Ishikawa (cell line): ENCODE measurements at regions not wholly inside any gene's neighbourhood (a gene's known extent, or its start where the extent isn't known, plus 50 kb on each side); places are given as distances from the start of the nearest gene placed in this dataset.

ENCODE experiments used
- CREB1 ChIP-seq: IDR thresholded peaks from 2 replicates; pipeline ENCODE4 v1.6.1; 2012; ENCODE audit warnings: low read depth
- EGR1 ChIP-seq: IDR thresholded peaks from 2 replicates; pipeline ENCODE4 v1.6.1; 2012
- EP300 ChIP-seq: IDR thresholded peaks from 2 replicates; pipeline ENCODE4 v1.6.1; 2012; ENCODE audit warnings: borderline replicate concordance
- MAX ChIP-seq: IDR thresholded peaks from 2 replicates; pipeline ENCODE4 v1.6.1; 2012
- RAD21 ChIP-seq: IDR thresholded peaks from 2 replicates; pipeline ENCODE4 v1.6.1; 2012; ENCODE audit warnings: low read depth
- REST ChIP-seq: IDR thresholded peaks from 2 replicates; pipeline ENCODE4 v1.6.1; 2012; ENCODE audit warnings: low read depth, mild to moderate bottlenecking
- TCF12 ChIP-seq: IDR thresholded peaks from 2 replicates; pipeline ENCODE4 v1.6.1; 2012; ENCODE audit warnings: low read depth
- TEAD4 ChIP-seq: IDR thresholded peaks from 2 replicates; pipeline ENCODE4 v1.6.1; 2012
- YY1 ChIP-seq: IDR thresholded peaks from 2 replicates; pipeline ENCODE4 v1.6.1; 2012; ENCODE audit warnings: low read depth
- ZBTB7A ChIP-seq: IDR thresholded peaks from 2 replicates; pipeline ENCODE4 v1.6.1; 2012; ENCODE audit warnings: low read depth
- TF ChIP-seq, protein P1 (sequence below): IDR thresholded peaks from 2 replicates; pipeline ENCODE4 v1.6.1; 2012

DNA sequence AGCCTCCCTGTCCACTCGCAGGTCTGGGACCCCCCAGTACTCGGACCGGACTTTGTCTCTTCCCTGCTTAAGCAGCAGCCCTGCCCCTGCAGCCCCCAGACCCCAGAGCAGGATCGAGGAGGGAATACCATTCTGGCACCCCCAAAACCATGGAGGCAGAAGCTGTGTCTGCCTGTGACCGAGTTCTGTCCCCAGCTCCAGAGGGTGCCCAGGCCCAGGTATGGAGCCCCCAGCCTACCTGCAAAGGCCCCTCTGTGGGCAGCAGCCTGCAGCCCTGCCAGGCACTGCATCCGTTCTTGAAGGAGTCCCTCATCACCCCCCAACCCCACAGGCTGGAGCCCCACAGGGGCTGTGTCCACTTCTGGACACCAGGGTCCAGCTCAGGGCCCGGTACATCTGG, 163.8 kb downstream of the BRD1 start:
- TF ChIP-seq EP300 (no peak), RAD21 (no peak), MAX (no peak), TEAD4 (no peak), YY1 (no peak), REST (no peak), TCF12 (no peak), EGR1 (no peak), ZBTB7A (no peak), CREB1 (no peak)
- TF ChIP-seq, protein P1, sequence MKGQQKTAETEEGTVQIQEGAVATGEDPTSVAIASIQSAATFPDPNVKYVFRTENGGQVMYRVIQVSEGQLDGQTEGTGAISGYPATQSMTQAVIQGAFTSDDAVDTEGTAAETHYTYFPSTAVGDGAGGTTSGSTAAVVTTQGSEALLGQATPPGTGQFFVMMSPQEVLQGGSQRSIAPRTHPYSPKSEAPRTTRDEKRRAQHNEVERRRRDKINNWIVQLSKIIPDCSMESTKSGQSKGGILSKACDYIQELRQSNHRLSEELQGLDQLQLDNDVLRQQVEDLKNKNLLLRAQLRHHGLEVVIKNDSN: no peak
